HG03520 (cell line): ENCODE measurements at regions not wholly inside any gene's neighbourhood (a gene's known extent, or its start where the extent isn't known, plus 50 kb on each side); places are given as distances from the start of the nearest gene placed in this dataset.
"Not testable (repeated sequence)": the region's sequence is repeated elsewhere in the genome, so short reads cannot be mapped to it uniquely, and the experiment has no call there.

ENCODE experiments used
- ATAC-seq: cut with Tn5 transposase; IDR thresholded peaks from one replicate; pipeline ENCODE4 v1.9.1; 2021; ENCODE audit warnings: mild to moderate bottlenecking, moderate library complexity; ENCODE audit not compliant: unreplicated experiment

- no peak for ATAC-seq
Measured at GRCh38 chr2:38484957-38485356, 107.9 kb upstream of the ATL2 start.

GRCh38 chr2:38483776-38484501 is 106.9 kb upstream of the ATL2 start:
- no peak for ATAC-seq

GRCh38 chr2:38482710-38483109 is 105.6 kb upstream of the ATL2 start:
- not testable (repeated sequence) for ATAC-seq

- ATAC-seq, result no peak
Measured at GRCh38 chr2:38480617-38481016, 103.5 kb upstream of the ATL2 start.

- ATAC-seq, result no peak
Measured at GRCh38 chr2:38477006-38477405, 99.9 kb upstream of the ATL2 start.

- ATAC-seq, result no peak
Measured at GRCh38 chr2:38475567-38475881, 98.5 kb upstream of the ATL2 start.

- ATAC-seq, result no peak
Measured at GRCh38 chr2:38474715-38475566, 97.9 kb upstream of the ATL2 start.

GRCh38 chr2:38474021-38474456 is 97.0 kb upstream of the ATL2 start:
- no peak for ATAC-seq

GRCh38 chr2:38473333-38474005 is 96.4 kb upstream of the ATL2 start:
- no peak for ATAC-seq

GRCh38 chr2:38470115-38470514 is 93.0 kb upstream of the ATL2 start:
- no peak for ATAC-seq

GRCh38 chr2:38467768-38468455 is 90.8 kb upstream of the ATL2 start:
- no peak for ATAC-seq

GRCh38 chr2:38466876-38467767 is 90.0 kb upstream of the ATL2 start:
- no peak for ATAC-seq

GRCh38 chr2:38466409-38466808 is 89.3 kb upstream of the ATL2 start:
- no peak for ATAC-seq

- no peak for ATAC-seq
Measured at GRCh38 chr2:38465789-38466127, 88.7 kb upstream of the ATL2 start.

- no peak for ATAC-seq
Measured at GRCh38 chr2:38464971-38465788, 88.1 kb upstream of the ATL2 start.

GRCh38 chr2:38463752-38464151 is 86.7 kb upstream of the ATL2 start:
- no peak for ATAC-seq

GRCh38 chr2:38462121-38462661 is 85.1 kb upstream of the ATL2 start:
- no peak for ATAC-seq

GRCh38 chr2:38461470-38461869 is 84.4 kb upstream of the ATL2 start:
- ATAC-seq, result no peak

GRCh38 chr2:38460313-38460712 is 83.2 kb upstream of the ATL2 start:
- no peak for ATAC-seq
